Calu3 (cell line): ENCODE measurements at regions not wholly inside any gene's neighbourhood (a gene's known extent, or its start where the extent isn't known, plus 50 kb on each side); places are given as distances from the start of the nearest gene placed in this dataset.

Source experiments
- BruUV-seq: library from RNA; stranded (reverse); fragments of 400-500 nt; replicated peaks from 2 replicates; lab custom pipeline; 2021; lab: Mats Ljungman, UMichigan
- CTCF ChIA-PET: fragments of 300-600 bp; sonication (Branson Sonifier 250); formaldehyde crosslinking; loops from one replicate; lab custom pipeline; 2022; ENCODE audit warnings: antibody characterized with exemption; lab: Charles Lee
- DNase-seq: peaks from one replicate; pipeline ENCODE4 v3.0.0; 2022
- H3K27ac Mint-ChIP-seq: one replicate; pipeline ENCODE4 v1.8.0; 2022; ENCODE audit warnings: mixed read lengths; ENCODE audit not compliant: unreplicated experiment
- H3K27me3 Mint-ChIP-seq: one replicate; pipeline ENCODE4 v1.8.0; 2022; ENCODE audit warnings: mixed read lengths; ENCODE audit not compliant: unreplicated experiment
- H3K36me3 Mint-ChIP-seq: one replicate; pipeline ENCODE4 v1.8.0; 2022; ENCODE audit warnings: mild to moderate bottlenecking, moderate library complexity, mixed read lengths; ENCODE audit not compliant: insufficient read depth, unreplicated experiment
- H3K4me1 Mint-ChIP-seq: one replicate; pipeline ENCODE4 v1.8.0; 2022; ENCODE audit warnings: mild to moderate bottlenecking, low read depth, mixed read lengths; ENCODE audit not compliant: unreplicated experiment
- H3K4me3 Mint-ChIP-seq: one replicate; pipeline ENCODE4 v1.8.0; 2022; ENCODE audit warnings: mild to moderate bottlenecking, low read depth, moderate library complexity, mixed read lengths; ENCODE audit not compliant: unreplicated experiment
- H3K9me3 Mint-ChIP-seq: one replicate; pipeline ENCODE4 v1.8.0; 2022; ENCODE audit warnings: low read depth, mixed read lengths; ENCODE audit not compliant: unreplicated experiment
- intact Hi-C: fragments of 100-400 bp; cut with micrococcal nuclease; formaldehyde crosslinking; loops from one replicate; pipeline ENCODE4 v1.10.0; 2022; ENCODE audit not compliant: unreplicated experiment
- TF ChIP-seq, protein P1 (sequence below): fragments of 200-600 bp; IDR thresholded peaks from one replicate; pipeline ENCODE4 v1.8.0; 2022; ENCODE audit warnings: antibody characterized with exemption; ENCODE audit not compliant: unreplicated experiment

DNA sequence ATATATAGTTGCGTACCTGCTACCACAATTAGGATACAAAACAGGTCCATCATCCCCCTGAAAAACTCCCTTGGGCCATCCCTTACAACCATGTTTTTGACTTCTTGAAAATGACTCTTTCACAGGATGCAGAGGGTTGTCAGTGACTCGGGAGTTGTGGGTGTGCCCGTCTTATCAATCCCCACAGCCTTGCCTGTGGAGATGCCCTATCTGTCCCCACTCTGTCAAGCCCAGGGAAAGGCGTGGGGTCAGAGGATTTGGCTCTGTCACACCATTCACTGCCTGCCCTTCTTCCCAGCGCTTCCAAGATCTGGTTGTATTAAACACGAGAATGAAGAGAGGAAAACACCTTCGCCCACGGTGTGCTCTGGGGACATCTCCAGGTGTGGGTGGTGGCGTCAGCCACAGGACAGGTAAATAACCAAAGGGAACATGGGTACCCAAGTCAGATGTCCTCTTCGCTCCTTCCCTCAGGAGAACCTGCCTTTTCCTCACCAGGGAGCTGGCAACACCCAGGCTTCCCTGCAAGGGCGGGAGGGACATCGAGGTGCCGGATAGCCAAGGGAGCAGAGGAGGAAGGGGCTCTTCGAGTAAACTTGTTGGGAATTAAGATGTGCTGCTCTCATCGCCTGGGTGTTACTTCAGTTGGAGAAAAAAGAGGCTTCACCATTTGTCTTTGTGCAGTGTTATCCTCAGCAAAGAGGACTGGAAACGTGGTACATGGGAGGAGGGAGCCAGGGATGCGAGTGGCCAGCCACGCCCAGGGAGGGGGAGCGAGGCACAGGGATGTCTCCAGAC is 100.3 kb downstream of the B3GNT2 start:
- no peak overlapping the region for H3K27ac Mint-ChIP-seq
- intact Hi-C loops = no loop called here
- no peak for DNase-seq
- CTCF ChIA-PET = no interaction called here
- no peaks in the 10 kb centered on the region for H3K9me3 Mint-ChIP-seq
- H3K4me3 Mint-ChIP-seq = no peak overlapping the region
- TF ChIP-seq, protein P1, sequence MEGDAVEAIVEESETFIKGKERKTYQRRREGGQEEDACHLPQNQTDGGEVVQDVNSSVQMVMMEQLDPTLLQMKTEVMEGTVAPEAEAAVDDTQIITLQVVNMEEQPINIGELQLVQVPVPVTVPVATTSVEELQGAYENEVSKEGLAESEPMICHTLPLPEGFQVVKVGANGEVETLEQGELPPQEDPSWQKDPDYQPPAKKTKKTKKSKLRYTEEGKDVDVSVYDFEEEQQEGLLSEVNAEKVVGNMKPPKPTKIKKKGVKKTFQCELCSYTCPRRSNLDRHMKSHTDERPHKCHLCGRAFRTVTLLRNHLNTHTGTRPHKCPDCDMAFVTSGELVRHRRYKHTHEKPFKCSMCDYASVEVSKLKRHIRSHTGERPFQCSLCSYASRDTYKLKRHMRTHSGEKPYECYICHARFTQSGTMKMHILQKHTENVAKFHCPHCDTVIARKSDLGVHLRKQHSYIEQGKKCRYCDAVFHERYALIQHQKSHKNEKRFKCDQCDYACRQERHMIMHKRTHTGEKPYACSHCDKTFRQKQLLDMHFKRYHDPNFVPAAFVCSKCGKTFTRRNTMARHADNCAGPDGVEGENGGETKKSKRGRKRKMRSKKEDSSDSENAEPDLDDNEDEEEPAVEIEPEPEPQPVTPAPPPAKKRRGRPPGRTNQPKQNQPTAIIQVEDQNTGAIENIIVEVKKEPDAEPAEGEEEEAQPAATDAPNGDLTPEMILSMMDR = no peak
- no peaks in the 10 kb centered on the region for H3K36me3 Mint-ChIP-seq
- H3K4me1 Mint-ChIP-seq = peaks cover 27% of the 10 kb centered on the region
- BruUV-seq = no TSS peak
- H3K27me3 Mint-ChIP-seq = no peaks in the 10 kb centered on the region

DNA sequence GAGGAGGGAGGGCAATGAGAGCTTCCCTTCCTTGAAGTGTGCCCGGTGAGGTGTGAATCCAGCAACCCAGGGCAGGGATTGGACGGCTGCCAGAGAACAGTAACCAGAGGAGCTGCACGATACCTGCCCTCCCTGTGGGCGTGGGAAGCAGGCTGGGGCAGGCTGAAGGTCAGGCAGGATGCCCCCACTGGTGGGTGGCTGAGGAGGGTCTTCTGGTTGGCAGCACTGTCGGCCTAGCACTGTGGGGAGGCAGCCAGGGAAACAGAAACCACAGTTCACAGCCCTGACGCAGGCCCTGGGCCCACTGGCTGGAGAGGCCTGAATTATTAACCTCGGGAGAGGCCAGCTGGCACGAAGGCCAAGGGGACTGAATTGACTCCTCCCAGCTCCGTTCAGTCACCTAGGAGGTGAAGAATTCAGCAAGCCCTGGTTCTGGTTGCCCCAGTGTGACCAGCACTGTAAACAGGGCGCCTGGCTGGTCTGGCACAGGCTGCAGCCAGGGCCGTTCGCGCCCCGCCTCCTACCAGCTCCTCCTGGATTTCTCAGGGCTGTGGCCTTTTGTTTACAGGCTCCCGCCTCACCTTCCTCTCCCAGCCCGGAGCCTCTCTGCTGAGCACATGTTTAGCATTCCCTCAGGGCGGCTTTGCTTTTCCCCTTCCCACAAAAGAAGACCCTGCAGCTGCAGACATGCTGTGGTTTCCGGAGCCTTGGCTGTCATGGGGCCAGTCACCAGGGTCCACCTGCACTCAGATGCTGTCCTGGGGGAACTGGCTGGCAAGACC is 97.8 kb downstream of the B3GNT2 start:
- no peaks in the 10 kb centered on the region for H3K9me3 Mint-ChIP-seq
- intact Hi-C loops = loop anchor here (5.0 kb wide), 2 partner anchors 96 to 114 kb away; partner anchors contain the start of gene B3GNT2
- H3K36me3 Mint-ChIP-seq = no peaks in the 10 kb centered on the region
- peak overlapping the region; percentile 79 for H3K27ac Mint-ChIP-seq
- peak; percentile 84 for DNase-seq
- BruUV-seq = no TSS peak
- TF ChIP-seq, protein P1 = no peak
- H3K27me3 Mint-ChIP-seq = no peaks in the 10 kb centered on the region
- CTCF ChIA-PET = interaction anchor here (0.9 to 1.8 kb wide), 5 partner anchors 9 to 119 kb away, joined by 3 to 8 read pairs (median 4); no protein-coding TSS in a partner anchor
- H3K4me3 Mint-ChIP-seq = peak overlapping the region; percentile 39
- peaks cover 27% of the 10 kb centered on the region for H3K4me1 Mint-ChIP-seq

DNA sequence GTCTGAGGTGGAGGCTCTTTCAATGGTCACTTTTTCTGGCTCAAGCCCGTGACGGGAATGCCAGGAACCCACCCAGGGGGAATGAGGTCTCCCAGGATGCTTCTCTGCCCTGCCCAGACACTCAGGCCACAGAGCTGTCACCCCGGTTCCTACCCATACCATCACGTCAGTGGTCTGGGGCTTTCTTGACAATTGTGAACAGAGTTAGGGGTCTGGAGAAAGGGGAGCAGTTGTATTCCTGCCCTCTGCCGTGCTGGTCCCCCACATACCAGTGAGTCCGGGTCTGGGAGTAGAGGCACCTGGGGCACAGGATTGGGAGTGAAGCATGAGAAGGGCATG is 97.2 kb downstream of the B3GNT2 start:
- Mint-ChIP-seq H3K27ac (peak overlapping the region; percentile 79), H3K4me3 (peak overlapping the region; percentile 39), H3K36me3 (no peaks in the 10 kb centered on the region), H3K4me1 (peaks cover 33% of the 10 kb centered on the region), H3K9me3 (no peaks in the 10 kb centered on the region), H3K27me3 (no peaks in the 10 kb centered on the region)
- no peak for DNase-seq
- intact Hi-C loops = loop anchor here (5.0 kb wide), 2 partner anchors 96 to 114 kb away; partner anchors contain the start of gene B3GNT2
- TF ChIP-seq, protein P1 = no peak
- BruUV-seq = no TSS peak
- CTCF ChIA-PET = interaction anchor here (0.9 to 1.8 kb wide), 5 partner anchors 10 to 119 kb away, joined by 3 to 8 read pairs (median 4); no protein-coding TSS in a partner anchor

DNA sequence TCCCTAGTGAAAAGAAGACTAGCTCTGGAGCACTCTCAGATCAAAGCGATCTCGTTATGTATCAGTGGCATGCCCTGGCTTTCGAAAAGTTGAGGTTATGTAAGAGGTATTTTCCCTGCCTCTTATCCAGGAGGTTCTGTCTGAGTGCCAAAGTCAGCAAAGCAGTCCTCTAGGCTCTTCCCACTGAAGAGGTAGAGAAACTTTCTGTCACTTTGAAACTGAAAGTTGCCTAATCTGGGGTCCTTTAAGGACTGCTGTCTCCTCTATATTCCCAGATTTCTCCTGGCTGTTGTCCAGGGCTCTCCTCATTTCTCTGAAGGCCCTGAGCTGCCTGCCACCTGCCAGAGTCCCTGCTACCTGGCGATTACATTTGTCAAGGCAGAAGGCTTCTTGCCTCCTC is 96.3 kb downstream of the B3GNT2 start:
- Mint-ChIP-seq H3K4me1 (peaks cover 42% of the 10 kb centered on the region), H3K27ac (no peak overlapping the region), H3K27me3 (no peaks in the 10 kb centered on the region), H3K9me3 (no peaks in the 10 kb centered on the region), H3K4me3 (no peak overlapping the region), H3K36me3 (peaks cover 5% of the 10 kb centered on the region)
- TF ChIP-seq, protein P1 = no peak
- intact Hi-C loops = loop anchor here (5.0 kb wide), 2 partner anchors 95 to 115 kb away; partner anchors contain the start of gene B3GNT2
- CTCF ChIA-PET = interaction anchor here (1.8 kb wide), 1 partner anchor 17 kb away, joined by 4 read pairs; no protein-coding TSS in a partner anchor
- no TSS peak for BruUV-seq
- no peak for DNase-seq
